ENCODE measurements at regions not wholly inside any gene's neighbourhood (a gene's known extent, or its start where the extent isn't known, plus 50 kb on each side); places are given as distances from the start of the nearest gene placed in this dataset.

GRCh38 chrX:85561231-85561630 is 181.8 kb upstream of the POF1B start:
- TF ChIP-seq ATF6 (CRISPR knock-in tag; IDR thresholded peaks at IDR 0.05) (no peak), HOXB6 (CRISPR knock-in tag; IDR thresholded peaks at IDR 0.05; ENCODE audit: borderline replicate concordance) (no peak), EP300 (IDR thresholded peaks at IDR 0.05; ENCODE audit: low read length) (no peak), PRDM10 (IDR thresholded peaks at IDR 0.05; ENCODE audit: partially characterized antibody) (no peak), CTCF (IDR thresholded peaks at IDR 0.05 in 2 of 3, conservative IDR thresholded peaks at IDR 0.05 in 1 of 3; ENCODE audit: insufficient read depth in 2 of 3, low read depth in 1 of 3, low read length in 3 of 3) (no peak), CREB1 (IDR thresholded peaks at IDR 0.05) (no peak), CREB1 (CRISPR knock-in tag; IDR thresholded peaks at IDR 0.05) (no peak), DLX4 (CRISPR knock-in tag; IDR thresholded peaks at IDR 0.05) (no peak), ZNF12 (CRISPR knock-in tag; IDR thresholded peaks at IDR 0.05) (no peak), RBM34 (IDR thresholded peaks at IDR 0.05; ENCODE audit: borderline replicate concordance, insufficient read depth, low read length) (no peak), ZNF398 (CRISPR knock-in tag; IDR thresholded peaks at IDR 0.05) (no peak), ZBTB40 (IDR thresholded peaks at IDR 0.05) (no peak), ZBTB40 (CRISPR knock-in tag; IDR thresholded peaks at IDR 0.05) (no peak), MCM5 (IDR thresholded peaks at IDR 0.05; ENCODE audit: low read depth) (no peak), NRF1 (conservative IDR thresholded peaks at IDR 0.05 in 1 of 2, IDR thresholded peaks at IDR 0.05 in 1 of 2) (no peak)

All from K562 (cell line).